HCT116 (cell line): ENCODE measurements at regions not wholly inside any gene's neighbourhood (a gene's known extent, or its start where the extent isn't known, plus 50 kb on each side); places are given as distances from the start of the nearest gene placed in this dataset.

Experiments used
- ATAC-seq: fragments of 200-7000 bp; cut with Tn5 transposase; 2 replicates; pipeline ENCODE4 v1.9.1; 2020; ENCODE audit warnings: mild to moderate bottlenecking, moderate library complexity
- BruUV-seq: library from RNA; stranded (reverse); fragments of 400-500 nt; replicated peaks from 2 replicates; lab custom pipeline; 2021; lab: Mats Ljungman, UMichigan
- CTCF ChIA-PET: fragments of 300-600 bp; sonication (Branson Sonifier 250); formaldehyde crosslinking; loops from one replicate; lab custom pipeline; 2021; ENCODE audit warnings: antibody characterized with exemption; lab: Charles Lee
- POLR2A ChIA-PET: fragments of 300-600, 350-600 bp; sonication (Branson Sonifier 250); formaldehyde crosslinking; loops from one replicate; lab custom pipeline; 2021; ENCODE audit warnings: antibody characterized with exemption; lab: Charles Lee
- RAD21 ChIA-PET, 2 experiments: fragments of 300-600 bp; sonication (Branson Sonifier 250); formaldehyde crosslinking; loops; one replicate each; lab custom pipeline; 2023; ENCODE audit warnings: low total read pairs in 2 of 2; ENCODE audit not compliant: uncharacterized antibody in 2 of 2, unreplicated experiment in 2 of 2, low non-redundant PET in 1 of 2; lab: Charles Lee
- DNase-seq: peaks from one replicate; pipeline ENCODE4 v3.0.0-alpha.2; 2010; ENCODE audit warnings: low read depth, low spot score
- H2AFZ ChIP-seq: fragments of 200-600 bp; shearing (Covaris generic), sonication (generic); 2 replicates; pipeline ENCODE4 v1.6.1; 2017; ENCODE audit warnings: low read depth, mixed run types, mixed read lengths, antibody characterized with exemption, low read length; ENCODE audit not compliant: poor library complexity, severe bottlenecking
- H3K27ac ChIP-seq: 2 replicates; pipeline ENCODE4 v1.5.1; 2012; ENCODE audit warnings: low read depth, low read length
- H3K27me3 ChIP-seq: fragments of 200-600 bp; sonication (generic); 2 replicates; pipeline ENCODE4 v1.6.1; 2016; ENCODE audit warnings: mixed run types, low read length, mixed read lengths; ENCODE audit not compliant: insufficient read depth
- H3K36me3 ChIP-seq, 2 experiments: fragments of 200-500 bp in 1 of 2; fragments of 200-600 bp in 1 of 2; sonication (Bioruptor generic) in 1 of 2; sonication (generic) in 1 of 2; 2 replicates each; pipeline versions ENCODE4 v1.5.1 to v1.6.1; 2014 to 2016; ENCODE audit warnings: low read length in 2 of 2, inconsistent platforms in 1 of 2, mixed read lengths in 1 of 2, mixed run types in 1 of 2; ENCODE audit not compliant: insufficient read depth in 2 of 2, control insufficient read depth in 1 of 2
- H3K4me1 ChIP-seq, 2 experiments: fragments of 200-600 bp in 1 of 2; sonication (generic) in 1 of 2; 2 replicates each; pipeline versions ENCODE4 v1.5.1 to v1.6.1; 2012 to 2017; ENCODE audit warnings: low read length in 2 of 2, inconsistent platforms in 1 of 2, mild to moderate bottlenecking in 1 of 2, mixed read lengths in 1 of 2, mixed run types in 1 of 2, moderate library complexity in 1 of 2; ENCODE audit not compliant: insufficient read depth in 2 of 2, control insufficient read depth in 1 of 2
- H3K4me2 ChIP-seq: fragments of 200-600 bp; sonication (generic); 2 replicates; pipeline ENCODE4 v1.6.1; 2017; ENCODE audit warnings: mixed run types, low read length, mixed read lengths
- H3K4me3 ChIP-seq, 2 experiments: fragments of 200-600 bp in 1 of 2; sonication (generic) in 1 of 2; replicated peaks in 1 of 2; 2 replicates each; pipeline ENCODE4 v1.5.1; 2011 to 2016; ENCODE audit warnings: low read length in 2 of 2, control low read depth in 1 of 2, low read depth in 1 of 2, mild to moderate bottlenecking in 1 of 2, mixed read lengths in 1 of 2, mixed run types in 1 of 2
- H3K79me2 ChIP-seq: fragments of 200-600 bp; sonication (generic); 2 replicates; pipeline ENCODE4 v1.6.1; 2017; ENCODE audit warnings: mild to moderate bottlenecking, mixed run types, low read length, moderate library complexity, mixed read lengths; ENCODE audit not compliant: insufficient read depth
- H3K9ac ChIP-seq: fragments of 200-600 bp; sonication (generic); 2 replicates; pipeline ENCODE4 v1.6.1; 2016; ENCODE audit warnings: low read length, mixed read lengths
- H3K9me2 ChIP-seq: fragments of 200-600 bp; sonication (generic), shearing (Covaris generic); 2 replicates; pipeline ENCODE4 v1.6.1; 2017; ENCODE audit warnings: mixed run types, mild to moderate bottlenecking, moderate library complexity; ENCODE audit not compliant: insufficient read depth
- H3K9me3 ChIP-seq, 2 experiments: fragments of 200-500 bp in 1 of 2; fragments of 200-600 bp in 1 of 2; sonication (Bioruptor generic) in 1 of 2; sonication (generic) in 1 of 2; 2 replicates each; pipeline ENCODE4 v1.6.1; 2014 to 2017; ENCODE audit warnings: low read length in 2 of 2, mixed read lengths in 2 of 2, inconsistent platforms in 1 of 2, low read depth in 1 of 2, mild to moderate bottlenecking in 1 of 2, mixed run types in 1 of 2, moderate library complexity in 1 of 2; ENCODE audit not compliant: control insufficient read depth in 1 of 2, insufficient read depth in 1 of 2
- H4K20me1 ChIP-seq: fragments of 200-600 bp; sonication (generic), shearing (Covaris generic); 2 replicates; pipeline ENCODE4 v1.6.1; 2017; ENCODE audit warnings: mixed run types, mild to moderate bottlenecking, moderate library complexity; ENCODE audit not compliant: insufficient read depth
- ATF3 ChIP-seq: IDR thresholded peaks from 2 replicates; pipeline ENCODE4 v1.6.1; 2012
- CBX3 ChIP-seq: IDR thresholded peaks from 2 replicates; pipeline ENCODE4 v1.6.1; 2012; ENCODE audit warnings: low read depth
- CTCF ChIP-seq, 3 experiments: fragments of 200-600 bp in 1 of 3; sonication (generic) in 1 of 3; IDR thresholded peaks in 2 of 3; conservative IDR thresholded peaks in 1 of 3; 2 replicates each; pipeline ENCODE4 v1.5.1; 2012 to 2017; ENCODE audit warnings: low read depth in 2 of 3, low read length in 2 of 3, antibody characterized with exemption in 1 of 3, borderline replicate concordance in 1 of 3, control low read depth in 1 of 3, mild to moderate bottlenecking in 1 of 3, mixed read lengths in 1 of 3, mixed run types in 1 of 3, moderate library complexity in 1 of 3; ENCODE audit not compliant: insufficient read depth in 1 of 3
- EGR1 ChIP-seq: IDR thresholded peaks from 2 replicates; pipeline ENCODE4 v1.6.1; 2012; ENCODE audit warnings: low read depth
- ELF1 ChIP-seq: IDR thresholded peaks from 2 replicates; pipeline ENCODE4 v1.6.1; 2012; ENCODE audit warnings: low read depth, borderline replicate concordance
- EZH2phosphoT487 ChIP-seq: fragments of 200-600 bp; IDR thresholded peaks from 2 replicates; pipeline ENCODE4 v1.6.1; 2018; ENCODE audit warnings: antibody characterized with exemption, borderline replicate concordance
- JUND ChIP-seq: IDR thresholded peaks from 2 replicates; pipeline ENCODE4 v1.6.1; 2012
- MAX ChIP-seq: IDR thresholded peaks from 2 replicates; pipeline ENCODE4 v1.6.1; 2012
- POLR2A ChIP-seq: IDR thresholded peaks from 2 replicates; pipeline ENCODE4 v1.7.0; 2011; ENCODE audit warnings: borderline replicate concordance; ENCODE audit not compliant: insufficient read depth, insufficient read length; ENCODE audit errors: extremely low read depth
- REST ChIP-seq: IDR thresholded peaks from 2 replicates; pipeline ENCODE4 v1.6.1; 2012; ENCODE audit warnings: low read depth
- SIN3A ChIP-seq: IDR thresholded peaks from 2 replicates; pipeline ENCODE4 v1.6.1; 2012; ENCODE audit warnings: low read depth
- TCF7L2 ChIP-seq: IDR thresholded peaks from 2 replicates; pipeline ENCODE4 v1.7.0; 2011; ENCODE audit warnings: borderline replicate concordance, inconsistent platforms; ENCODE audit not compliant: insufficient read depth, insufficient read length; ENCODE audit errors: extremely low read depth
- YY1 ChIP-seq: IDR thresholded peaks from 2 replicates; pipeline ENCODE4 v1.6.1; 2011; ENCODE audit warnings: low read length, low read depth, moderate library complexity, mild to moderate bottlenecking; ENCODE audit not compliant: insufficient replicate concordance; ENCODE audit errors: extremely low read depth
- ZBTB33 ChIP-seq: IDR thresholded peaks from 2 replicates; pipeline ENCODE4 v1.6.1; 2011; ENCODE audit warnings: mild to moderate bottlenecking, low read length, moderate library complexity; ENCODE audit not compliant: insufficient replicate concordance; ENCODE audit errors: extremely low read depth
- ZNF274 ChIP-seq: fragments of 200-500 bp; sonication (Bioruptor generic); IDR thresholded peaks from 2 replicates; pipeline ENCODE4 v1.6.1; 2014; ENCODE audit warnings: mild to moderate bottlenecking, low read depth, low read length, inconsistent platforms
- intact Hi-C: fragments of 100-400 bp; cut with micrococcal nuclease; formaldehyde crosslinking; loops from 2 replicates; pipeline ENCODE4 v1.10.0; 2022

- no peaks in the 10 kb centered on the region for H4K20me1 ChIP-seq
- intact Hi-C loops: no loop called here
- H3K4me2 ChIP-seq: no peak overlapping the region
- no peak overlapping the region for H3K27ac ChIP-seq
- no peaks in the 10 kb centered on the region for H3K27me3 ChIP-seq
- no peaks in the 10 kb centered on the region for H3K36me3 ChIP-seq
- ATAC-seq: no peak
- no peak for DNase-seq
- no TSS peak for BruUV-seq
- ChIA-PET POLR2A (no interaction called here), CTCF (no interaction called here), RAD21 (no interaction called here)
- no peak overlapping the region for H3K9ac ChIP-seq
- no peaks in the 10 kb centered on the region for H3K79me2 ChIP-seq
- H3K9me2 ChIP-seq: no peaks in the 10 kb centered on the region
- no peak overlapping the region for H3K4me3 ChIP-seq
- no peaks in the 10 kb centered on the region for H3K4me1 ChIP-seq
- H3K9me3 ChIP-seq: peaks cover 12 to 23% of the 10 kb centered on the region in 2 experiments; a peak in 2 of 4 replicates
- no peak overlapping the region for H2AFZ ChIP-seq
- no peak for TF ChIP-seq CBX3
- TF ChIP-seq YY1: no peak
- TF ChIP-seq EGR1: no peak
- TF ChIP-seq JUND: no peak
- no peak for TF ChIP-seq EZH2phosphoT487
- TF ChIP-seq MAX: no peak
- no peak for TF ChIP-seq ELF1
- TF ChIP-seq TCF7L2: no peak
- TF ChIP-seq SIN3A: no peak
- no peak for TF ChIP-seq ZBTB33
- TF ChIP-seq REST: no peak
- TF ChIP-seq ATF3: no peak
- TF ChIP-seq POLR2A: no peak
- no peak for TF ChIP-seq CTCF (IDR thresholded peaks at IDR 0.05 in 2 of 3, conservative IDR thresholded peaks at IDR 0.05 in 1 of 3; ENCODE audit: borderline replicate concordance in 1 of 3, insufficient read depth in 1 of 3, low read depth in 2 of 3, low read length in 2 of 3)
- TF ChIP-seq ZNF274: no peak
These were observed 437.9 kb downstream of the MRPL39 start for GRCh38 chr21:25169370-25169769.
